AG09319 (cell line): ENCODE measurements at regions not wholly inside any gene's neighbourhood (a gene's known extent, or its start where the extent isn't known, plus 50 kb on each side); places are given as distances from the start of the nearest gene placed in this dataset.

ENCODE experiments used
- DNase-seq: peaks from one replicate; pipeline ENCODE4 v3.0.0-alpha.2; 2010; ENCODE audit warnings: low read depth; ENCODE audit errors: extremely low read depth
- TF ChIP-seq, protein P1 (sequence below): IDR thresholded peaks from 2 replicates; pipeline ENCODE4 v1.5.1; 2011; ENCODE audit warnings: low read depth, mild to moderate bottlenecking, inconsistent platforms, low read length, moderate library complexity

DNA sequence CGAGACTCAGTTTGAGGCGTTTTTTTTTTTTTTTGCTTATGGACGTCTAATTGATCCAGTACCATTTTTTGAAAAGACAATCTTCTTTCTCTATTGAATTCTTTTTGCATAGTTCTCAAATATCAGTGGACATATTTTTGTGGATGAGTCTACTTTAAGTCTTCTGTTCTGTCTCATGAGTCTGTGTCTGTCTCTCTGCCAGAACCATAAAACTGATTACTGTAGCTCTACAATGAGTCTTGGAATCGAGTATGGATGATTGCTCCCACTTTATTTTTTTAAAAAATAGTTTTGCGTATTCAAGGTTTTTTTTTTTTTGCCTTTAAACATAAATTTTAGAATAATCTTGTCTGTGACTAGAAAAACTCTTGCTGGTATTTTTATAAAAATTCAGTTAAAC is 323.5 kb downstream of the ZNF326 start:
- TF ChIP-seq, protein P1, sequence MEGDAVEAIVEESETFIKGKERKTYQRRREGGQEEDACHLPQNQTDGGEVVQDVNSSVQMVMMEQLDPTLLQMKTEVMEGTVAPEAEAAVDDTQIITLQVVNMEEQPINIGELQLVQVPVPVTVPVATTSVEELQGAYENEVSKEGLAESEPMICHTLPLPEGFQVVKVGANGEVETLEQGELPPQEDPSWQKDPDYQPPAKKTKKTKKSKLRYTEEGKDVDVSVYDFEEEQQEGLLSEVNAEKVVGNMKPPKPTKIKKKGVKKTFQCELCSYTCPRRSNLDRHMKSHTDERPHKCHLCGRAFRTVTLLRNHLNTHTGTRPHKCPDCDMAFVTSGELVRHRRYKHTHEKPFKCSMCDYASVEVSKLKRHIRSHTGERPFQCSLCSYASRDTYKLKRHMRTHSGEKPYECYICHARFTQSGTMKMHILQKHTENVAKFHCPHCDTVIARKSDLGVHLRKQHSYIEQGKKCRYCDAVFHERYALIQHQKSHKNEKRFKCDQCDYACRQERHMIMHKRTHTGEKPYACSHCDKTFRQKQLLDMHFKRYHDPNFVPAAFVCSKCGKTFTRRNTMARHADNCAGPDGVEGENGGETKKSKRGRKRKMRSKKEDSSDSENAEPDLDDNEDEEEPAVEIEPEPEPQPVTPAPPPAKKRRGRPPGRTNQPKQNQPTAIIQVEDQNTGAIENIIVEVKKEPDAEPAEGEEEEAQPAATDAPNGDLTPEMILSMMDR: no peak
- DNase-seq: no peak

DNA sequence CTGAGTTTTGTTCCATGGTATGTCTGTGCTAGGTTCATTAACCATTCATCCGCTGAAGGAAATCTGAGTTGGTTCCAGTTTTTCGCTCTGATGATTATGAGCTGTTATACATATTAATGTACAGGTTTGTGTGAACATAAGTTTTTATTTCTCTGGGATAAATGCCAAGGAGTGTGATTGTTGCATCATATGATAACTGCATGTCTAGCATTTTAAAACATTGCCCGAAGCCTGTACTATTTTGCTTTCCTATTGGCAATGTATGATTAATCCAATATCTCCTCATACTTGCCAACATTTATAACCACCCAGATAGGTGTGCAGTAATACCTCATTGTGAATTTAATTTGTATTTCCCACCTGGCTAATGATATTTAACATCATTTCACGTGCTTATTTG is 322.7 kb downstream of the ZNF326 start:
- no peak for DNase-seq
- TF ChIP-seq, protein P1: no peak

DNA sequence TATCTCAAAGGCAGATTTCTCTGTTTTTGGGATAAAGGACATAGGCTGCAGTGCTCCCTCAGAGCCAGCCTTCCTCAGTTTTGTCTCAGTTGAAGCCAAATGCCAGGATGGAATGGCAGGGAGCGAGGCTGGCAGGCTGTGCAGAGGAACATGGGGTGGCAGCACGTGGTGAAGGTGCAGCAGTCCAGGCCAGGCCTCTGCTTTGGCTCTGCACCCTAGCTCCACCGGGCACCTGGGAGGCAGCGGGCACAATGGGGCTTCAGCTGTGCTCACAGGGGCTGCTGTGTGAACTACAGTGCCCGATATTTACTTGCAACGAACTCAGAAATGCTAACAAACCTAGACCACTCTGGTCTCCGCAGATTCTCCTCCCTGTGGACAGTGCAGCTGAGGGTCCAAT is 319.6 kb downstream of the ZNF326 start:
- no peak for DNase-seq
- TF ChIP-seq, protein P1: no peak

DNA sequence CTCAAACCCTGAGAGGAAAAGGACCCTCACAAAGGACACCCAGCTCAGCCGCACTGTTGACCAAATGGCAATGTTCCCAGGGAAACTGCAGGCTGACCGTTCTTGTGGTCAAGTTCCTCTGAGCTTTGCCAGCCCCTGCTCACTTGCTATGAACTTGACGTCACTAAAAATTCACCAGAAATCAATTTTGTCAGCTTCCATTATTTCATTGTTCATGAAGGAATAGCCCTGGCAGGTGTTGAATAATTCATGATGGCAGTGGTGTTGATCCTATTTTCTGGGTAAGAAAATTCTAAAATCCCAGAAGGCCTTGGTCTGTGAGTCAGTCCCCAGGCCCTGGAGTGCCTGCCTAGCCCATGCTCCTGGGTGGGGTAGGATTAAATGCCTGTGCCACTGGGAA is 318.9 kb downstream of the ZNF326 start:
- no peak for DNase-seq
- TF ChIP-seq, protein P1: no peak

DNA sequence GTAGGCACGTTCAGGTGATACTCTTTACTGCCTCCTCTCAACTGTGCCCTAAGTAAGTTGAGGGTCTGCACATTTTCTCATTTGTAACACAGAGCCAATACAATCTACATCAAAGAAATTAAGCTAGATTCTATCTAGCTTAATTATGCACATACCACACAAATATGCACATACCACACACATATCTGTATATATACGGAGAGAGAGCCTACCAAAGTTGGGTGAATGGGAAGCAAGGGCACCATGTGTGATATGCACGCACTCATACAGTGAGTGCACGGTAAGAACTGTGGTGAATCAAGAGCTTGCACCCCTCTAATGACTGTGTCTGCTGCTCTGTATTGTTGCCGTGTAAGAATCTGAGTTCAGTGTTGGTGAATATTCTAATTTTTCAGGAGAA is 314.9 kb downstream of the ZNF326 start:
- TF ChIP-seq, protein P1: no peak
- no peak for DNase-seq

DNA sequence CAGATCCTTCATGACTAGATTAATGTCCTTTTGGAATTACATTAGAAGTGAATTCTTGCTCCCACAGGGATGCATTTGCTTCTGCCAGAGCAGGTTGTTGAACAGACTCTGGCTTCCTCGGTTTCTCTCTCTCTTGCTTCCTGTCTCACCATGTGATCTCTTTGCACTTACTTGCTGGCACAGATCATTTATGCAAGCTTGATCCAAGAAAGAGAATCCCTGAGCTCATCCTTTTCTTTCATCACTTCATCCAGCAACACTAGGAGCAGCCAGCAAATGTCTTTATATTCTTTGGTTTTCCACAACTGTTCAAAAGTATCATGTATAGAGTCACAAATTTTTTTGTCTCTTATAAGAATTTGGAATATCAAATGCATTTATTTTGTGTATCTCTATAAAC is 313.5 kb downstream of the ZNF326 start:
- no peak for DNase-seq
- TF ChIP-seq, protein P1: no peak

DNA sequence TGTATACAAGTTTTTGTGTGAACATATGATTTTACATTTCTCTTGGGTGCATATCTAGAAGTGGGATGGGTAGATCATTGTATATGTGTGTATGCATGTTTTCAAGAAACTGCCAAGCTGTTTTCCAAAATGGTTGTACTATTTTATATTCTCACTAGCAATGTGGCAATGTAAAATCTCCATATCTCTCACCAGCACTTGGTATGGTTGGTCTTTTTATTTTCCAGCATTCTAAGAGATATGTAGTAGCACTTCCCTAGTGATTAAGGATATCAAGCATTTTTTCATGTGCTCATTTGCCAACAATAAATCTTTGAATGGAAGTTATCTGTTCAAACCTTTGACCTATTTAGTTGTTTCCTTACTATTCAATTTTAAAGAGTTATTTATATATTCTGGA is 310.7 kb downstream of the ZNF326 start:
- TF ChIP-seq, protein P1: no peak
- DNase-seq: no peak
